Left lung (tissue), 4 donors: ENCODE measurements at regions not wholly inside any gene's neighbourhood (a gene's known extent, or its start where the extent isn't known, plus 50 kb on each side); places are given as distances from the start of the nearest gene placed in this dataset.

ENCODE experiments used
- ATAC-seq: fragments of 200-7000 bp; cut with Tn5 transposase; one replicate; pipeline ENCODE4 v1.9.1; 2020; ENCODE audit warnings: moderate library complexity
- DNase-seq, 4 donors: peaks; one replicate each; pipeline ENCODE4 v3.0.0-alpha.2; 2013 to 2020
- H3K27ac ChIP-seq, 2 donors: fragments of 200-600 bp; sonication (generic) in 1 of 2; one replicate each; pipeline versions ENCODE4 v1.5.0 to v1.8.0; 2020 to 2021
- H3K27me3 ChIP-seq, 2 donors: fragments of 200-600 bp; sonication (generic) in 1 of 2; one replicate each; pipeline versions ENCODE4 v1.5.0 to v1.8.0; 2020 to 2021
- H3K36me3 ChIP-seq, 2 donors: fragments of 200-600 bp; sonication (generic) in 1 of 2; one replicate each; pipeline versions ENCODE4 v1.5.0 to v1.8.0; 2020 to 2021
- H3K4me1 ChIP-seq, 2 donors: fragments of 200-600 bp; one replicate each; pipeline ENCODE4 v1.8.0; 2021
- H3K4me3 ChIP-seq, 2 donors: fragments of 200-600 bp; sonication (generic) in 1 of 2; one replicate each; pipeline versions ENCODE4 v1.5.0 to v1.8.0; 2020 to 2021; ENCODE audit warnings: mild to moderate bottlenecking in 1 of 2
- H3K9me3 ChIP-seq, 2 donors: fragments of 200-600 bp; sonication (generic) in 1 of 2; one replicate each; pipeline versions ENCODE4 v1.5.0 to v1.8.0; 2020 to 2021
- intact Hi-C, 2 donors: fragments of 100-400 bp; cut with DNase I; formaldehyde crosslinking; loops; one replicate each; pipeline versions ENCODE4 v1.11.2 to v1.14.2; 2022
- TF ChIP-seq, protein P1 (sequence below), 2 donors: fragments of 200-600 bp; sonication (generic) in 1 of 2; IDR thresholded peaks; one replicate each; pipeline versions ENCODE4 v1.5.0 to v1.8.0; 2021; ENCODE audit warnings: antibody characterized with exemption in 2 of 2
- donor health status: DM: no; HTN: yes; CAD: no.
- donor health status: DM: no; HTN: no; CAD: no.

- Histone ChIP-seq H3K4me3 (no peak overlapping the region), H3K4me1 (no peaks in the 10 kb centered on the region), H3K36me3 (no peaks in the 10 kb centered on the region), H3K27ac (no peak overlapping the region), H3K9me3 (peaks cover 0 to 2% of the 10 kb centered on the region in 2 donors), H3K27me3 (no peaks in the 10 kb centered on the region)
- TF ChIP-seq, protein P1, sequence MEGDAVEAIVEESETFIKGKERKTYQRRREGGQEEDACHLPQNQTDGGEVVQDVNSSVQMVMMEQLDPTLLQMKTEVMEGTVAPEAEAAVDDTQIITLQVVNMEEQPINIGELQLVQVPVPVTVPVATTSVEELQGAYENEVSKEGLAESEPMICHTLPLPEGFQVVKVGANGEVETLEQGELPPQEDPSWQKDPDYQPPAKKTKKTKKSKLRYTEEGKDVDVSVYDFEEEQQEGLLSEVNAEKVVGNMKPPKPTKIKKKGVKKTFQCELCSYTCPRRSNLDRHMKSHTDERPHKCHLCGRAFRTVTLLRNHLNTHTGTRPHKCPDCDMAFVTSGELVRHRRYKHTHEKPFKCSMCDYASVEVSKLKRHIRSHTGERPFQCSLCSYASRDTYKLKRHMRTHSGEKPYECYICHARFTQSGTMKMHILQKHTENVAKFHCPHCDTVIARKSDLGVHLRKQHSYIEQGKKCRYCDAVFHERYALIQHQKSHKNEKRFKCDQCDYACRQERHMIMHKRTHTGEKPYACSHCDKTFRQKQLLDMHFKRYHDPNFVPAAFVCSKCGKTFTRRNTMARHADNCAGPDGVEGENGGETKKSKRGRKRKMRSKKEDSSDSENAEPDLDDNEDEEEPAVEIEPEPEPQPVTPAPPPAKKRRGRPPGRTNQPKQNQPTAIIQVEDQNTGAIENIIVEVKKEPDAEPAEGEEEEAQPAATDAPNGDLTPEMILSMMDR (IDR thresholded peaks at IDR 0.05): no peak
- ATAC-seq (no peak), DNase-seq (no peak)
- intact Hi-C loops: no loop called here
These were observed 256.5 kb downstream of the NSG2 start for GRCh38 chr5:174301848-174302625.

DNA sequence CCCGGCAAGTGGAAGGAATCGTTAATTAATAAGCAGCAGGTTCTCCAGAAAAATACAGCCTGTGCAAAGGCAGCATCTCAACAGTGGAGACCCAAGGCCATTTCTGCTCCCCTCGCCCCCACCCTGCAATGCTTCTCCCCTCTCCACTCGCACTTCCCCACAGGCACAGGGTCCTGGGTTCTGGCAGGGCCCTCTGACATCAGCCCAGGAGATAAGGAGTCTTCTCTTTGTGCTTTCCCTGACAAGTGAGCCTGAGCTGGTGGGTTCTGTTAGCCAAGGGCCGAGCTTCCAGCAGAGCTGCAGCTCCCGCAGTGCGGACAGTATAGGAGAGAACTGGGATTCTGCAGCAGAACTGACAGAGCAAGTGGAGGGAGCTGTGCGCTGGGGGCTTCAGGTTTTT lies 257.5 kb downstream of the NSG2 start:
- Histone ChIP-seq H3K27ac (no peak overlapping the region), H3K4me3 (no peak overlapping the region), H3K4me1 (no peaks in the 10 kb centered on the region), H3K36me3 (no peaks in the 10 kb centered on the region), H3K9me3 (no peaks in the 10 kb centered on the region), H3K27me3 (no peaks in the 10 kb centered on the region)
- ATAC-seq: no peak
- intact Hi-C loops: no loop called here
- no peak for DNase-seq
- TF ChIP-seq, protein P1 (IDR thresholded peaks at IDR 0.05): no peak

GRCh38 chr5:174303437-174304045 lies 258.0 kb downstream of the NSG2 start:
- H3K27me3 ChIP-seq: no peaks in the 10 kb centered on the region
- DNase-seq (no peak), ATAC-seq (no peak)
- no peaks in the 10 kb centered on the region for H3K4me1 ChIP-seq
- H3K27ac ChIP-seq: no peak overlapping the region
- intact Hi-C loops: no loop called here
- no peaks in the 10 kb centered on the region for H3K36me3 ChIP-seq
- no peaks in the 10 kb centered on the region for H3K9me3 ChIP-seq
- H3K4me3 ChIP-seq: no peak overlapping the region
- TF ChIP-seq, protein P1 (IDR thresholded peaks at IDR 0.05): no peak

DNA sequence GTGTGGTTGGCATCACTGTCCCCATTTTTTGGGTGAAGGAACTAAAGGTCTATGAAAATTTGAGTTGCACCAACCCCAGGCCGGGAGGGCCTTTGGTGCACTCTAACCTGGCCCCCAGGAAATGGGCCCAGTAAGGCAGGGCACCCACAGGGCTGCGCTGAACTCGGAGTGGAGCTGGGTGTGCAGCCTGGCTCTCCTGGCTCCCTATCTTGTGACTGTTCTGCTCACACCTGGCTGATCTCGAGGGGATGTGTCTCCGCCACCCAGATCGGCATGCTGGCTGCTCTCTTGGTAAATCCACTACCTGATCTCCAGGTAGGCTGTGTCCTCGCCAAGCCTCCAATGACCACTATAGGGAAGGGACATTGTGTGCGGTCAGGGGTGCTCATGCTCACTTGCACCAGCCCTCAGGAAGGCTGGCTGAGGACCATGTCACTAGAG lies 259.8 kb downstream of the NSG2 start:
- no peak overlapping the region for H3K27ac ChIP-seq
- no peaks in the 10 kb centered on the region for H3K9me3 ChIP-seq
- H3K36me3 ChIP-seq: no peaks in the 10 kb centered on the region
- no peaks in the 10 kb centered on the region for H3K4me1 ChIP-seq
- TF ChIP-seq, protein P1 (IDR thresholded peaks at IDR 0.05): no peak
- H3K27me3 ChIP-seq: peaks cover 0 to 9% of the 10 kb centered on the region in 2 donors
- intact Hi-C loops: no loop called here
- no peak overlapping the region for H3K4me3 ChIP-seq
- DNase-seq: no peak
- no peak for ATAC-seq

- no peaks in the 10 kb centered on the region for H3K36me3 ChIP-seq
- TF ChIP-seq, protein P1 (IDR thresholded peaks at IDR 0.05): no peak
- no peaks in the 10 kb centered on the region for H3K9me3 ChIP-seq
- H3K27ac ChIP-seq: no peak overlapping the region
- H3K4me1 ChIP-seq: peaks cover 0 to 3% of the 10 kb centered on the region in 2 donors
- peaks cover 6 to 21% of the 10 kb centered on the region in 2 donors for H3K27me3 ChIP-seq
- DNase-seq: no peak
- H3K4me3 ChIP-seq: no peak overlapping the region
- ATAC-seq: no peak
- intact Hi-C loops: no loop called here
These were observed 261.0 kb downstream of the NSG2 start for GRCh38 chr5:174306345-174307030.
